C4-2B (cell line): ENCODE measurements at regions not wholly inside any gene's neighbourhood (a gene's known extent, or its start where the extent isn't known, plus 50 kb on each side); places are given as distances from the start of the nearest gene placed in this dataset.
"Not testable (repeated sequence)": the region's sequence is repeated elsewhere in the genome, so short reads cannot be mapped to it uniquely, and the experiment has no call there.

Source experiments
- CTCF ChIP-seq: fragments of 450-650 bp; conservative IDR thresholded peaks from 2 replicates; pipeline ENCODE4 v1.5.1; 2017; ENCODE audit warnings: mild to moderate bottlenecking
- ZFX ChIP-seq: fragments of 450-650 bp; IDR thresholded peaks from 2 replicates; pipeline ENCODE4 v1.6.1; 2017

DNA sequence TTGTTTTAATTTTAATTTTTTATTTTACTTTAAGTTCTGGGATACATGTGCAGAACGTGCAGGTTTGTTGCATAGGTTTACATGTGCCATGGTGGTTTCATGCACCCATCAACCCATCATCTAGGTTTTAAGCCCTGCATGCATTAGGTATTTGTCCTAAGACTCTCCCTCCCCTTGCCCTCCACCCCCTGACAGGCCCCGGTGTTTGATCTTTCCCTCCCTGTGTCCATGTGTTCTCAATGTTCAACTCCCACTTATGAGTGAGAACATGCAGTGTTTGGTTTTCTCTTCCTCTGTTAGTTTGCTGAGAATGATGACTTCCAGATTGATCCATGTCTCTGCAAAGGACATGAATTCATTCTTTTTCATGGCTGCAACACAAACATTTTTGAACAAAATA, 50.3 kb upstream of the MCUR1 start:
- TF ChIP-seq CTCF, ZFX: not testable (repeated sequence)
